Vagina (tissue), 2 donors: ENCODE measurements at regions not wholly inside any gene's neighbourhood (a gene's known extent, or its start where the extent isn't known, plus 50 kb on each side); places are given as distances from the start of the nearest gene placed in this dataset.

ENCODE experiments used
- POLR2A ChIP-seq, 2 donors: fragments of 450-650 bp; IDR thresholded peaks; one replicate each; pipeline ENCODE4 v1.6.1; 2017; ENCODE audit warnings: antibody characterized with exemption in 2 of 2, mild to moderate bottlenecking in 2 of 2, moderate library complexity in 2 of 2
- POLR2AphosphoS5 ChIP-seq, 2 donors: sonication (generic); formaldehyde crosslinking; IDR thresholded peaks; one replicate each; pipeline ENCODE4 v1.9.0; 2017; ENCODE audit warnings: antibody characterized with exemption in 2 of 2, mild to moderate bottlenecking in 2 of 2, low read depth in 1 of 2; ENCODE audit not compliant: insufficient read depth in 1 of 2
- TF ChIP-seq, protein P1 (sequence below), 3 experiments: fragments of 450-650 bp in 2 of 3; fragments of 200-600 bp in 1 of 3; sonication (generic) in 1 of 3; IDR thresholded peaks; one replicate each; pipeline ENCODE4 v1.5.1; 2017 to 2019; ENCODE audit warnings: antibody characterized with exemption in 3 of 3, mild to moderate bottlenecking in 2 of 3, moderate library complexity in 2 of 3

GRCh38 chr22:48496987-48497650, 1330.6 kb downstream of the BRD1 start:
- no peak for TF ChIP-seq POLR2AphosphoS5 (IDR thresholded peaks at IDR 0.05; ENCODE audit: insufficient read depth in 1 of 2, low read depth in 1 of 2)
- TF ChIP-seq, protein P1, sequence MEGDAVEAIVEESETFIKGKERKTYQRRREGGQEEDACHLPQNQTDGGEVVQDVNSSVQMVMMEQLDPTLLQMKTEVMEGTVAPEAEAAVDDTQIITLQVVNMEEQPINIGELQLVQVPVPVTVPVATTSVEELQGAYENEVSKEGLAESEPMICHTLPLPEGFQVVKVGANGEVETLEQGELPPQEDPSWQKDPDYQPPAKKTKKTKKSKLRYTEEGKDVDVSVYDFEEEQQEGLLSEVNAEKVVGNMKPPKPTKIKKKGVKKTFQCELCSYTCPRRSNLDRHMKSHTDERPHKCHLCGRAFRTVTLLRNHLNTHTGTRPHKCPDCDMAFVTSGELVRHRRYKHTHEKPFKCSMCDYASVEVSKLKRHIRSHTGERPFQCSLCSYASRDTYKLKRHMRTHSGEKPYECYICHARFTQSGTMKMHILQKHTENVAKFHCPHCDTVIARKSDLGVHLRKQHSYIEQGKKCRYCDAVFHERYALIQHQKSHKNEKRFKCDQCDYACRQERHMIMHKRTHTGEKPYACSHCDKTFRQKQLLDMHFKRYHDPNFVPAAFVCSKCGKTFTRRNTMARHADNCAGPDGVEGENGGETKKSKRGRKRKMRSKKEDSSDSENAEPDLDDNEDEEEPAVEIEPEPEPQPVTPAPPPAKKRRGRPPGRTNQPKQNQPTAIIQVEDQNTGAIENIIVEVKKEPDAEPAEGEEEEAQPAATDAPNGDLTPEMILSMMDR (IDR thresholded peaks at IDR 0.05) = no peak
- TF ChIP-seq POLR2A (IDR thresholded peaks at IDR 0.05) = no peak
